ENCODE measurements at regions not wholly inside any gene's neighbourhood (a gene's known extent, or its start where the extent isn't known, plus 50 kb on each side); places are given as distances from the start of the nearest gene placed in this dataset.

GRCh38 chr14:98959958-98960616 lies 311.9 kb downstream of the BCL11B start:
- DNase-seq = no peak

- DNase-seq = no peak
Measured at GRCh38 chr14:98960617-98961013, 311.4 kb downstream of the BCL11B start.

GRCh38 chr14:98961191-98961590 lies 310.8 kb downstream of the BCL11B start:
- no peak for DNase-seq

GRCh38 chr14:98962118-98962517 lies 309.9 kb downstream of the BCL11B start:
- DNase-seq = no peak

GRCh38 chr14:98963610-98964009 lies 308.4 kb downstream of the BCL11B start:
- no peak for DNase-seq

- no peak for DNase-seq
Measured at GRCh38 chr14:98964171-98964570, 307.8 kb downstream of the BCL11B start.

GRCh38 chr14:98965076-98965475 lies 306.9 kb downstream of the BCL11B start:
- no peak for DNase-seq

GRCh38 chr14:98966016-98966415 lies 306.0 kb downstream of the BCL11B start:
- DNase-seq = no peak

- no peak for DNase-seq
Measured at GRCh38 chr14:98966475-98967162, 305.4 kb downstream of the BCL11B start.

- no peak for DNase-seq
Measured at GRCh38 chr14:98974113-98974512, 297.9 kb downstream of the BCL11B start.

- no peak for DNase-seq
Measured at GRCh38 chr14:98976271-98976670, 295.7 kb downstream of the BCL11B start.

GRCh38 chr14:98977451-98977850 lies 294.5 kb downstream of the BCL11B start:
- no peak for DNase-seq

- DNase-seq = no peak
Measured at GRCh38 chr14:98982986-98983385, 289.0 kb downstream of the BCL11B start.

GRCh38 chr14:98984027-98984718 lies 287.8 kb downstream of the BCL11B start:
- no peak for DNase-seq

- DNase-seq = no peak
Measured at GRCh38 chr14:98984719-98985041, 287.3 kb downstream of the BCL11B start.

GRCh38 chr14:98993818-98994217 lies 278.2 kb downstream of the BCL11B start:
- no peak for DNase-seq

- DNase-seq = no peak
Measured at GRCh38 chr14:98994561-98994960, 277.4 kb downstream of the BCL11B start.

GRCh38 chr14:98997526-98998205 lies 274.3 kb downstream of the BCL11B start:
- DNase-seq = no peak

- DNase-seq = no peak
Measured at GRCh38 chr14:98999345-98999744, 272.7 kb downstream of the BCL11B start.

- DNase-seq = no peak
Measured at GRCh38 chr14:98999901-99000300, 272.1 kb downstream of the BCL11B start.

- DNase-seq = no peak
Measured at GRCh38 chr14:99001241-99001640, 270.8 kb downstream of the BCL11B start.

- no peak for DNase-seq
Measured at GRCh38 chr14:99003646-99004045, 268.4 kb downstream of the BCL11B start.

GRCh38 chr14:99004112-99004511 lies 267.9 kb downstream of the BCL11B start:
- no peak for DNase-seq

- DNase-seq = no peak
Measured at GRCh38 chr14:99006276-99006675, 265.7 kb downstream of the BCL11B start.
